ENCODE measurements at regions not wholly inside any gene's neighbourhood (a gene's known extent, or its start where the extent isn't known, plus 50 kb on each side); places are given as distances from the start of the nearest gene placed in this dataset.
"Not testable (repeated sequence)": the region's sequence is repeated elsewhere in the genome, so short reads cannot be mapped to it uniquely, and the experiment has no call there.

- ATAC-seq = no peak
- DNase-seq (ENCODE audit: missing footprints) = no peak
- intact Hi-C loops (cut with DNase I) = no loop called here
Observed at GRCh38 chr12:88360343-88360742, 218.2 kb downstream of the TMTC3 start.

GRCh38 chr12:88361493-88361892 lies 218.8 kb downstream of the KITLG start:
- DNase-seq (ENCODE audit: missing footprints) = no peak
- intact Hi-C loops (cut with DNase I) = no loop called here
- no peak for ATAC-seq

DNA sequence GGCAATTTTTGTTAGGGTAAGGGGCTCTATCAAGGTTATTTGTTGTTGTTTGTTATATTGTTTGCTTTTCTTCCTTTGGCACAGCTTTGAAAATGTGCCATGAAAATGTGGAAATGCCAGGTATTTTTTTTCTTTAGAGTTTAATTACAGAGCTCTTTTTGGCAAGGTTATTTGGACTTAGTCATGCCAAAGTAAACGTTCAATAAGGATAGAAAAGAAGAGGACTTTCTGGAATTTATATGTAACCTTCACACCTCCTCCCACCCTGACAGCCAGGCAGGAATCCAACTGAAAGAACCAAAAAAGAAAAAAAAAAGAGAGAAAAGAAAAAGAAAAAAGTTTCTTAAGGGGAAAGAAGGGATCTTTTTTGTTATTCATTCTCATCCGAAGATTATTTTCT lies 217.8 kb downstream of the KITLG start:
- no peak for DNase-seq (ENCODE audit: missing footprints)
- intact Hi-C loops (cut with DNase I) = no loop called here
- ATAC-seq = no peak

GRCh38 chr12:88365403-88365802 lies 214.9 kb downstream of the KITLG start:
- intact Hi-C loops (cut with DNase I) = no loop called here
- no peak for DNase-seq (ENCODE audit: missing footprints)
- ATAC-seq = no peak

DNA sequence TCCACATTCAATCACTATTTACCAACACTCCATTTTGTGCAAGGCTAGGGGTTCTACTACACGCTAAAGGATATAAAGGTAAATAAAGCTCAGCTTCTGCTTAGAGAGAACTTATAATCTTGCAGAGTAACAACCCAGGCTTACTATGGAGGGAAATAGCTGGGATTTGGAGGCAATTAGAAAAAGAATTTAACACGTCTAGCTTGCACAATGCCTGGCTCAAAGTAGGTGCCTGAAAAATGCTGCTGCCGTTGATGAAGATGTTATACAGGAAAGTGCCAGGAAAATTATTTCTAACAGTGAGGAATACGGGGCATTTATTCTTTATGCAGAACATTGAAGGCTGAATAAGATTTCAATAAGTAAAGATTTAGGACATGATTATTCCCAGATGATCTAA lies 214.2 kb downstream of the KITLG start:
- no peak for ATAC-seq
- no peak for DNase-seq (ENCODE audit: missing footprints)
- intact Hi-C loops (cut with DNase I) = no loop called here

DNA sequence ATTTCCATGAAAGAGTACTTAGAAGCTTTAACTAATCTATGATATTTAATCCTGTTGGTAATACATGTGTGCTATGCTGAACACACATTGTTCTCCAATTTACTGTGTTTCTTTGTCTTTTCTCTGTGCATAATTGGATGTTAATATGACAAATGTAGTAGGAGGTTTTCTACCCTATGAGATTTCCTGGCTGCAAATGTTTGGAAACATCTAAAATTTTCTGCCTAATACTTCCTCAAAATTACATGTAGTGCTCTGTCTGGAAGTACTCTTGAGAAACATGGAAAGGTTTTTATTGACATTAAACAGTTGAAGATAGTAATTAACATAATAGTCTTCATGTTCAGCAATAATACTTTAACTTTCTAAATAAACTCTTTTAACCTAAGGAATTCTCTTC lies 213.0 kb downstream of the KITLG start:
- ATAC-seq = no peak
- intact Hi-C loops (cut with DNase I) = no loop called here

GRCh38 chr12:88368077-88368476 lies 212.2 kb downstream of the KITLG start:
- ATAC-seq; intact Hi-C loops (cut with DNase I); DNase-seq (ENCODE audit: missing footprints): not testable (repeated sequence)

More for the DNA sequence above, 213.0 kb downstream of the KITLG start:
- DNase-seq (ENCODE audit: missing footprints) = no peak

DNA sequence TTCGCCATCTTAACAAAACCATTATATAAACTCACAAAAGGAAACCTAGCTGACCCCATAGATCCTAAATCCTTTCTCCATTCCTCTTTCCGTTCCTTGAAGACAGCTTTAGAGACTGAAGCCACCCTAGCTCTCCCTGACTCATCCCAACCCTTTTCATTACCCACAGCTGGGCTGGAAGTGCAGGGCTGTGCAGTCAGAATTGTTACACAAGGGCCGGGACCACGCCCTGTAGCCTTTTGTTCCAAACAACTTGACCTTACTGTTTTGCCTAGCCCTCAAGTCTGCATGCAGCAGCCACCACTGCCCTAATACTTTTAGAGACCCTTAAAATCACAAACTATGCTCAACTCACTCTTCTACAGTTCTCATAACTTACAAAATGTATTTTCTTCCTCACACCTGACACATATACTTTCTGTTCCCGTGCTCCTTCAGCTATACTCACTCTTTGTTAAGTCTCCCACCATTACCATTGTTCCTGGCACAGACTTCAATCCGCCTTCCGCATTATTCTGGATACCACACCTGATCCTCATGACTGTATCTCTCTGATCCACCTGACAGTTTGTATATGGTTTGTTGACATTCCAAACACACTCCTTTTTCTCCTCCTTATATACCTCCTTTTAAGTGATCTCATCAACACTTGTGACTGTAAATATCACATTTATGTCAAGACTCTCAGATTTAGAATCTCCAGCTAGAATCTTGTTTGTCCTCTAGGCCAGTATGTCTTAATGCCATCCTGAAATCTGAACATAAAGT lies 208.7 kb downstream of the KITLG start:
- ATAC-seq (no peak), DNase-seq (ENCODE audit: missing footprints) (no peak)
- intact Hi-C loops (cut with DNase I) = no loop called here

DNA sequence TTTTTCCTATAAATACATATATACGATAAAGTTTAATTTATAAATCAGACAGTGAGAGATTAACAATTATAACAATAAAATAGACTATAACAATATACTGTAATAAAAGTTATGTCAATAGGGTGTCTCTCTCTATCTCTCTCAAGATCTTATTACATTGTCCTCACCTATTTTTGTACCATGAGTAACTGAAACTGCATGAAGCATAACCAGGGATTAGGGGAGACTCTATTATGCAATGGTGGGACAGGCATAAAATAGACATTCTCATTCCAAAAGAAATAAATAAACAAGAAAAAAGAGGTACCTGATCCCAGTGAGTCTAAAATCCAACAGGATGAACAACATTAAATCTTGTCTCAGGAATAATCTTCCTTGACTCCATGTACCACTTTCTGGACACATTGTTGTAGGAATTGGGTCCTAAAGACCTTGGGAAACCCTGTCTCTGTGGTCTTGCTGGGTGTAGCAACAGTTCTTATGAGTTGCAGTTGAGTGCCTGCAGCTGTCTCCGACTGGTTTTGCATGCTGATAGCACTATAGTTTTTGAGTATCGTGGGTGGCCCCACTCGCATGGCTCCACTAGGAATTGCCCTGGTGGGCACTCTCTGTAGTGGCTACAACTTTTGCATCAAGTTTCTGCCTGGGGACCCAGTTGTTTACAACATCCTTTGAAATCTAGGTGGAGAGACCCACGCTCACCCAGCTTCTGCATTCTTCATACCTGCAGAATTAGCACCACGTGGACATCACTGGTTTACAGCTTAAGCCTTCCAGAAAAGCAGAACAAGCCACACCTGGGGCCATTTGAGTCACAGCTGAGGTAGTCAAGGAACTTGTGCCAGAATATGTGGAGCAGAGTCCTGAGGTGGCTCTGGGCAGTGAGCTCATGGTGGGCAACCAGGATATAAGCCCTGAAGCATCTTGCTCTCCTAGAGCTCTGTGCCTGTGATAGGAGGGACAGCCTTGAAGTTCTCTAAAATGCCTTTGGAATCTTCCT lies 204.7 kb downstream of the KITLG start:
- ATAC-seq = no peak
- DNase-seq (ENCODE audit: missing footprints) = no peak
- intact Hi-C loops (cut with DNase I) = no loop called here

GRCh38 chr12:88377973-88378372 lies 202.3 kb downstream of the KITLG start:
- no peak for DNase-seq (ENCODE audit: missing footprints)
- intact Hi-C loops (cut with DNase I) = no loop called here
- no peak for ATAC-seq

DNA sequence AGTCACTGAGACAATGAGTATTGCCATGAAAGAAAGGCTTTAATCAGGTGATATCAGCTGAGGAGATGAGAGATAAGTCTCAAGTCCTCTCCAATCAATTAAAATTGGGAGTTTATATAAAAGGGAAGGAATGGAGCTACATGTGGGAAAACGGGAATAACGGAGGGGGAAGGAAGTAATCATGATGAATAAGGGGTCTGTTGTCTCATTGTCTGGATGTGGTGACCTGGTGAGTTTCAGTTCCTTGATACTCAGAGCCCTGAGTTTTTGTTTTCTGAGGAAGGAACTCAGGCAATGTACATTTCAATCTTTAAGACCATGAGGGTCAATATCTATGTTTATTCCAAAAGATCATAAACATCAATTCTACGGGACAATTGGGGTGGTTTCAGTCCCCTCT lies 198.8 kb downstream of the KITLG start:
- DNase-seq (ENCODE audit: missing footprints) (no peak), ATAC-seq (no peak)
- intact Hi-C loops (cut with DNase I) = loop anchor here (10.0 kb wide), 1 partner anchor 313 kb away; no protein-coding TSS in a partner anchor

- intact Hi-C loops (cut with DNase I) = loop anchor here (10.0 kb wide), 1 partner anchor 311 kb away; no protein-coding TSS in a partner anchor
- no peak for ATAC-seq
- DNase-seq (ENCODE audit: missing footprints) = no peak
Observed at GRCh38 chr12:88383405-88383804, 196.9 kb downstream of the KITLG start.

- intact Hi-C loops (cut with DNase I) = loop anchor here (10.0 kb wide), 1 partner anchor 306 kb away; no protein-coding TSS in a partner anchor
- no peak for ATAC-seq
- no peak for DNase-seq (ENCODE audit: missing footprints)
Observed at GRCh38 chr12:88388566-88389540, 191.4 kb downstream of the KITLG start.

DNA sequence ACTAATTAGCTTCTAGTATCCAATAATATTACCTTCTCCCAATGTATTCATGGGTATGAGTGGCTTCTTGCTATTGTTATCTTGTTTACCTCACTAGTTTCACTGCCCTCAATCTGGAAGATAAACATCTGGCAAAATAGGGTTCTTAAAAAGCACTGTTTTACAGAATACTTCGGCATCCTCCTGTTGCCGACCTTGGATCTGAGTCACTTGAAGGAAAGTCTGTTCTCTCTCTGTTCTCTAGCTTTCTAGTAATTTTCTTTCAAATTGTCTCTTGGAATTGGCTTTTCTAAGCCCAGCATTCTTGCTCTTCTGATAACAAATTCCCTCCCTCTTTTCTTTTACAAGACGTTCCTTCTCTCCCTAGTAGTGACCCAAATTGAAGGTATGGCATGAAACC lies 189.5 kb downstream of the KITLG start:
- intact Hi-C loops (cut with DNase I) = no loop called here
- ATAC-seq = no peak
- DNase-seq (ENCODE audit: missing footprints) = no peak

DNA sequence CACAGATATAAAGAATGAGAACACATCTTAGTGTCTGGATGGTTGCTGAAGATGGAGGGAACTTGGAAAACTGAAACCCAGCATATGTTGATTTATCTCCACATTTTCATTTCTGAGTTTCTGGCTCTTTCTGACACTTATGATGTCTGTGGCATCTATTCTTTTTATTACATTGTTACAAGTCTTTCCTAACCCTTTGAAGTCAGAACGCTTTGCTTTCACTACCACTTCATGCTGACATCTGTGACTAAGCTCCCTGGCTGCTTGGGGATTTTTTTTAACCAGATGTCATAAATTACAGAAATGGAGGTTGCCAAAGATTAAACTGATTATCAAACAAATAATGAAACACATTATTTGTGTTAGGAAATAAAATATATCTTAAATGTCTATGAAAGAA lies 188.7 kb downstream of the KITLG start:
- DNase-seq (ENCODE audit: missing footprints) = no peak
- ATAC-seq = no peak
- intact Hi-C loops (cut with DNase I) = no loop called here

DNA sequence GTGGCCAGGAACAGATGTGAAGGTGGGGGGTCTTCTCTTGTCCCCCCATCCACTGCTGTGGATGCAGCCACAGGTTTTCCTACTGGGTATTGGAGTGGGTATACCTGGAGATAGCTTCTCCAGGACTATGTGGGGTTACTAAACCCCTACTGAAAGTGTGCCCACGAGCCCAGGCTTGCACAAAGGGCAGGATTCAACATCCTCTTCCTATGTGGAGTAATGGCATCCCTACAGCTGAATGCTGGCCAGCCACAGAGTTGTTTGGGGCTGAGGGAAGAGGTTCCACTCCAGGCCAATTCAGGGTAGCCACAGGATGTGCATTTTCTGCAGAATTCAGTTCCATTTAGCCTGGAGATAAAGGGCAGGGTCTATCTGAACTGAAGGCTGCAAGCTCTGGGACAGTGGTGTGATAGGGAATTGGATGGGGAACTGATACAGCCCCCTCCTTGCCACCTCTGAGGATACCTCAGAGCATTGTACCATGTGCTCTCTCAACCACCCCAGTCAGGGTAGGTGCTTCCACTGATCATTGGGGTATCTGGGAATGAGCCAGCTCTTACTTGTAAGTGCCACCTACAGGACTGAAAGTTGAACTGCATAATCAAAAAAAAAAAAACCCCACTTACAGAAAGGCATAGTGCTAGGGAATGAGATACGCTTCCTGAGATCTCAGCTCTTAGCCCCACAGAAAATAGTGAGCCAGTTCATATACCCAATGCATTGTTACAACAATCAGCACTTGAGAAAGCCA lies 187.1 kb downstream of the KITLG start:
- no peak for DNase-seq (ENCODE audit: missing footprints)
- ATAC-seq = no peak
- intact Hi-C loops (cut with DNase I) = no loop called here

DNA sequence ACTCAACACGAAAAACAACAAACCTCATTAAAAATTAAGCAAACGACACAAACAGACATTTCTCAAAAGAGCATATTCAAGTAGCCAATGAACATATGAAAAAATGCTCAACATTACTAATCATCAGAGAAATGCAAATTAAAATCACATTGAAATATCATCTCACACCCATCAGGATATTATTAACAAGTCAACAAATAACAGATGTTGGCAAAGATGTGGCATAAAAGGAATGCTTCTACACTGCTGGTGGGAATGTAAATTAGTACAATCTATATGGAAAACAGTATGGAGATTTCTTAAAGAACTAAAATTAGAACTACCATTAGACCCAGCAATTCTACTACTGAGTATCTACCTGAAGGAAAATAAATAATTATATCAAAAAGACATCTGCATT lies 182.2 kb downstream of the KITLG start:
- DNase-seq (ENCODE audit: missing footprints) (no peak), ATAC-seq (no peak)
- intact Hi-C loops (cut with DNase I) = no loop called here

DNA sequence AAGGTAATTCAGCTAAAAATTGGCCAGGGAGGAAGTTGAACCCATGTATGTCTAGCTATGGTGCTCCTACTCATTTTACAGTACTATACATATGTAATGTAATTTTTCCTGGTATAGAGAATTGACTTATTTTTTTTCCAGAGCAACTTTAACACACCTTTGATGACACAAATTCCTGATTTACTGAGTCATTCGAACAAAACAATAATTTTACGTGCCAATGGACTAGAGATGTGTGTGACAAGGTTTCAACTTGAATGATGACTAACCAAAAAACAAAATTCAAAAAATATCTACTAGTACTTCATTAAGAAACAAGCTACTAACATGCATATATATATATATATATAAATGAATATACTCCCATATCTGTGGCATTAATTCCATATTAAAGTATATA lies 180.5 kb downstream of the KITLG start:
- intact Hi-C loops (cut with DNase I) = no loop called here
- no peak for ATAC-seq
- DNase-seq (ENCODE audit: missing footprints) = no peak

All from Right ventricle myocardium inferior (tissue), 1 donor.